ENCODE measurements at regions not wholly inside any gene's neighbourhood (a gene's known extent, or its start where the extent isn't known, plus 50 kb on each side); places are given as distances from the start of the nearest gene placed in this dataset.

- Histone ChIP-seq H3K36me3 (ENCODE audit: insufficient read depth, low read length) (no peaks in the 10 kb centered on the region), H3K9ac (ENCODE audit: low read length) (no peak overlapping the region), H4K20me1 (ENCODE audit: insufficient read depth, low read length) (no peaks in the 10 kb centered on the region), H3K79me2 (ENCODE audit: insufficient read depth, low read length) (no peaks in the 10 kb centered on the region), H3K4me3 (ENCODE audit: low read depth, low read length, poor library complexity, severe bottlenecking) (no peak overlapping the region), H2AFZ (ENCODE audit: low read length) (no peak overlapping the region), H3K4me1 (ENCODE audit: insufficient read depth, low read length, severe bottlenecking) (no peaks in the 10 kb centered on the region), H3F3A (ENCODE audit: insufficient read depth, low read length) (no peaks in the 10 kb centered on the region), H3K27me3 (ENCODE audit: insufficient read depth, low read length) (no peaks in the 10 kb centered on the region), H3K9me3 (ENCODE audit: low read length) (no peaks in the 10 kb centered on the region), H3K27ac (ENCODE audit: low read depth, low read length, poor library complexity, severe bottlenecking) (no peak overlapping the region), H3K4me2 (ENCODE audit: low read length) (no peak overlapping the region), H3K9me2 (ENCODE audit: low read depth, low read length) (no peaks in the 10 kb centered on the region)
- TF ChIP-seq CTCF (IDR thresholded peaks at IDR 0.05; ENCODE audit: low read length) = no peak
- TF ChIP-seq EZH2 (IDR thresholded peaks at IDR 0.05; ENCODE audit: borderline replicate concordance, low read length) = no peak
Observed at GRCh38 chr11:115760461-115761320, 256.5 kb upstream of the CADM1 start.

- Histone ChIP-seq H3K9me2 (ENCODE audit: low read depth, low read length) (no peaks in the 10 kb centered on the region), H3K9me3 (ENCODE audit: low read length) (no peaks in the 10 kb centered on the region), H3F3A (ENCODE audit: insufficient read depth, low read length) (no peaks in the 10 kb centered on the region), H3K9ac (ENCODE audit: low read length) (no peak overlapping the region), H3K4me2 (ENCODE audit: low read length) (no peak overlapping the region), H4K20me1 (ENCODE audit: insufficient read depth, low read length) (no peaks in the 10 kb centered on the region), H3K27me3 (ENCODE audit: insufficient read depth, low read length) (no peaks in the 10 kb centered on the region), H3K36me3 (ENCODE audit: insufficient read depth, low read length) (no peaks in the 10 kb centered on the region), H2AFZ (ENCODE audit: low read length) (no peak overlapping the region), H3K4me1 (ENCODE audit: insufficient read depth, low read length, severe bottlenecking) (no peaks in the 10 kb centered on the region), H3K4me3 (ENCODE audit: low read depth, low read length, poor library complexity, severe bottlenecking) (no peak overlapping the region), H3K27ac (ENCODE audit: low read depth, low read length, poor library complexity, severe bottlenecking) (no peak overlapping the region), H3K79me2 (ENCODE audit: insufficient read depth, low read length) (no peaks in the 10 kb centered on the region)
- no peak for TF ChIP-seq EZH2 (IDR thresholded peaks at IDR 0.05; ENCODE audit: borderline replicate concordance, low read length)
- no peak for TF ChIP-seq CTCF (IDR thresholded peaks at IDR 0.05; ENCODE audit: low read length)
Observed at GRCh38 chr11:115759622-115760460, 255.6 kb upstream of the CADM1 start.

GRCh38 chr11:115758011-115758410, 253.8 kb upstream of the CADM1 start:
- no peaks in the 10 kb centered on the region for H4K20me1 ChIP-seq (ENCODE audit: insufficient read depth, low read length)
- H3K4me2 ChIP-seq (ENCODE audit: low read length) = no peak overlapping the region
- no peak overlapping the region for H2AFZ ChIP-seq (ENCODE audit: low read length)
- H3K36me3 ChIP-seq (ENCODE audit: insufficient read depth, low read length) = no peaks in the 10 kb centered on the region
- TF ChIP-seq CTCF (IDR thresholded peaks at IDR 0.05; ENCODE audit: low read length) (no peak), EZH2 (IDR thresholded peaks at IDR 0.05; ENCODE audit: borderline replicate concordance, low read length) (no peak)
- H3K9ac ChIP-seq (ENCODE audit: low read length) = no peak overlapping the region
- no peaks in the 10 kb centered on the region for H3F3A ChIP-seq (ENCODE audit: insufficient read depth, low read length)
- no peaks in the 10 kb centered on the region for H3K9me3 ChIP-seq (ENCODE audit: low read length)
- no peaks in the 10 kb centered on the region for H3K27me3 ChIP-seq (ENCODE audit: insufficient read depth, low read length)
- no peaks in the 10 kb centered on the region for H3K79me2 ChIP-seq (ENCODE audit: insufficient read depth, low read length)
- no peak overlapping the region for H3K27ac ChIP-seq (ENCODE audit: low read depth, low read length, poor library complexity, severe bottlenecking)
- H3K4me3 ChIP-seq (ENCODE audit: low read depth, low read length, poor library complexity, severe bottlenecking) = no peak overlapping the region
- H3K9me2 ChIP-seq (ENCODE audit: low read depth, low read length) = no peaks in the 10 kb centered on the region
- H3K4me1 ChIP-seq (ENCODE audit: insufficient read depth, low read length, severe bottlenecking) = no peaks in the 10 kb centered on the region

All from OCI-LY1 (cell line).